Hepatocyte (in vitro differentiated cells): ENCODE measurements at regions not wholly inside any gene's neighbourhood (a gene's known extent, or its start where the extent isn't known, plus 50 kb on each side); places are given as distances from the start of the nearest gene placed in this dataset.

ENCODE experiments used
- EZH2 ChIP-seq: fragments of 200-600 bp; sonication (generic); IDR thresholded peaks from 2 replicates; pipeline ENCODE4 v1.6.1; 2016; ENCODE audit warnings: antibody characterized with exemption, mild to moderate bottlenecking, borderline replicate concordance
- EZH2phosphoT487 ChIP-seq: fragments of 200-600 bp; sonication (generic); IDR thresholded peaks from one replicate; pipeline ENCODE4 v1.6.1; 2018; ENCODE audit warnings: antibody characterized with exemption, mild to moderate bottlenecking, low read depth, moderate library complexity; ENCODE audit not compliant: unreplicated experiment, severe bottlenecking
- TF ChIP-seq, protein P1 (sequence below): fragments of 200-600 bp; sonication (generic); IDR thresholded peaks from 2 replicates; pipeline ENCODE4 v1.5.1; 2016; ENCODE audit warnings: antibody characterized with exemption, mild to moderate bottlenecking; ENCODE audit not compliant: poor library complexity

DNA sequence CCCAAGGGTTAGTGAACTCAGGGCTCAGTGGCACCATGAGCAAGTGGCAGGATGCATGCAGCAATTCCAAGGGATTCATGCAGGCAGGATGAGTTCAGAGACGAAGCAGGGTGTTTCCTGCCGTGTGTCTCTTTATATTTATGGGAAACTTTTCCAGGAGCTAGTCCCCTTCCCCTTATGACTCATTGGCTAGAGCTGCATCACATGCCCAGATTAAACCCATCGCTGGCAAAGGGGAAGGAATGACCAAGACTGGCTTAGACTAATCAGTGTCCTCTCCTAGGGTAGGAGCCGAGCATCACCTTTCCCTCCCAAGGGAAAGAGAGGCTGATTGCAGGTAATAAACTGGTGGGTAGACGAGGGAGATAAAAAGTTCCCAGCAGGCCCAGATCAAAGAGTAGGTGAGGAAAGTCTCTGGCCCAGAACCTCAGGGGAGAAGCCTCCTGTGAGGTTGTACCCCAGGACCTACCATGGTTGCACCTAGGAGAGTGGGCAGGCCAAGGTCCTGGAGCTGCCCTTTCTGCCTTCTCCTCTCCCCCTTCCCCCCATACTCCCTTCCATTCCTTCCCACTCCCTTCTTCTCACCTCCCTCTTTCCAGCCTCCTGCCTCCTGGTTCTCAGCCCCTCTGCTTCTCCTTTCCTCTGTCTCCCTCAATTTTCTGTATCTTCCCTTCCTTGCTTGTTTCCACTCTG is 67.8 kb upstream of the ITGA11 start:
- no peak for TF ChIP-seq EZH2
- TF ChIP-seq, protein P1, sequence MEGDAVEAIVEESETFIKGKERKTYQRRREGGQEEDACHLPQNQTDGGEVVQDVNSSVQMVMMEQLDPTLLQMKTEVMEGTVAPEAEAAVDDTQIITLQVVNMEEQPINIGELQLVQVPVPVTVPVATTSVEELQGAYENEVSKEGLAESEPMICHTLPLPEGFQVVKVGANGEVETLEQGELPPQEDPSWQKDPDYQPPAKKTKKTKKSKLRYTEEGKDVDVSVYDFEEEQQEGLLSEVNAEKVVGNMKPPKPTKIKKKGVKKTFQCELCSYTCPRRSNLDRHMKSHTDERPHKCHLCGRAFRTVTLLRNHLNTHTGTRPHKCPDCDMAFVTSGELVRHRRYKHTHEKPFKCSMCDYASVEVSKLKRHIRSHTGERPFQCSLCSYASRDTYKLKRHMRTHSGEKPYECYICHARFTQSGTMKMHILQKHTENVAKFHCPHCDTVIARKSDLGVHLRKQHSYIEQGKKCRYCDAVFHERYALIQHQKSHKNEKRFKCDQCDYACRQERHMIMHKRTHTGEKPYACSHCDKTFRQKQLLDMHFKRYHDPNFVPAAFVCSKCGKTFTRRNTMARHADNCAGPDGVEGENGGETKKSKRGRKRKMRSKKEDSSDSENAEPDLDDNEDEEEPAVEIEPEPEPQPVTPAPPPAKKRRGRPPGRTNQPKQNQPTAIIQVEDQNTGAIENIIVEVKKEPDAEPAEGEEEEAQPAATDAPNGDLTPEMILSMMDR = no peak
- TF ChIP-seq EZH2phosphoT487 = no peak
